ENCODE measurements at regions not wholly inside any gene's neighbourhood (a gene's known extent, or its start where the extent isn't known, plus 50 kb on each side); places are given as distances from the start of the nearest gene placed in this dataset.

- no peak for DNase-seq
These were observed 267.1 kb downstream of the NSG2 start for GRCh38 chr5:174312641-174313040.

GRCh38 chr5:174313615-174314014 lies 268.1 kb downstream of the NSG2 start:
- DNase-seq: no peak

GRCh38 chr5:174314261-174314660 lies 268.8 kb downstream of the NSG2 start:
- DNase-seq: no peak

- no peak for DNase-seq
These were observed 270.0 kb downstream of the NSG2 start for GRCh38 chr5:174315471-174315870.

GRCh38 chr5:174315871-174316270 lies 270.4 kb downstream of the NSG2 start:
- DNase-seq: no peak

- no peak for DNase-seq
These were observed 270.8 kb downstream of the NSG2 start for GRCh38 chr5:174316326-174316725.

- DNase-seq: no peak
These were observed 271.9 kb downstream of the NSG2 start for GRCh38 chr5:174317256-174317894.

- DNase-seq: no peak
These were observed 273.1 kb downstream of the NSG2 start for GRCh38 chr5:174318578-174318977.

- no peak for DNase-seq
These were observed 274.0 kb downstream of the NSG2 start for GRCh38 chr5:174319551-174319950.

GRCh38 chr5:174320051-174320450 lies 274.5 kb downstream of the NSG2 start:
- DNase-seq: no peak

GRCh38 chr5:174323878-174324281 lies 278.4 kb downstream of the NSG2 start:
- DNase-seq: no peak

- no peak for DNase-seq
These were observed 279.2 kb downstream of the NSG2 start for GRCh38 chr5:174324680-174325079.

- no peak for DNase-seq
These were observed 279.9 kb downstream of the NSG2 start for GRCh38 chr5:174325431-174325830.

- no peak for DNase-seq
These were observed 280.5 kb downstream of the NSG2 start for GRCh38 chr5:174325961-174326360.

- DNase-seq: no peak
These were observed 280.9 kb downstream of the NSG2 start for GRCh38 chr5:174326372-174326771.

GRCh38 chr5:174327317-174327864 lies 281.9 kb downstream of the NSG2 start:
- no peak for DNase-seq

GRCh38 chr5:174327896-174328295 lies 282.4 kb downstream of the NSG2 start:
- no peak for DNase-seq

GRCh38 chr5:174328631-174329299 lies 283.3 kb downstream of the NSG2 start:
- DNase-seq: no peak

- no peak for DNase-seq
These were observed 284.2 kb downstream of the NSG2 start for GRCh38 chr5:174329738-174330137.

- DNase-seq: no peak
These were observed 290.3 kb downstream of the NSG2 start for GRCh38 chr5:174335682-174336364.

- no peak for DNase-seq
These were observed 291.0 kb downstream of the NSG2 start for GRCh38 chr5:174336479-174336878.

GRCh38 chr5:174337276-174338184 lies 292.0 kb downstream of the NSG2 start:
- DNase-seq: no peak
